ENCODE measurements at regions not wholly inside any gene's neighbourhood (a gene's known extent, or its start where the extent isn't known, plus 50 kb on each side); places are given as distances from the start of the nearest gene placed in this dataset.
A peak's percentile ranks its signal among the peaks of the same experiment; 100 is the strongest.

DNA sequence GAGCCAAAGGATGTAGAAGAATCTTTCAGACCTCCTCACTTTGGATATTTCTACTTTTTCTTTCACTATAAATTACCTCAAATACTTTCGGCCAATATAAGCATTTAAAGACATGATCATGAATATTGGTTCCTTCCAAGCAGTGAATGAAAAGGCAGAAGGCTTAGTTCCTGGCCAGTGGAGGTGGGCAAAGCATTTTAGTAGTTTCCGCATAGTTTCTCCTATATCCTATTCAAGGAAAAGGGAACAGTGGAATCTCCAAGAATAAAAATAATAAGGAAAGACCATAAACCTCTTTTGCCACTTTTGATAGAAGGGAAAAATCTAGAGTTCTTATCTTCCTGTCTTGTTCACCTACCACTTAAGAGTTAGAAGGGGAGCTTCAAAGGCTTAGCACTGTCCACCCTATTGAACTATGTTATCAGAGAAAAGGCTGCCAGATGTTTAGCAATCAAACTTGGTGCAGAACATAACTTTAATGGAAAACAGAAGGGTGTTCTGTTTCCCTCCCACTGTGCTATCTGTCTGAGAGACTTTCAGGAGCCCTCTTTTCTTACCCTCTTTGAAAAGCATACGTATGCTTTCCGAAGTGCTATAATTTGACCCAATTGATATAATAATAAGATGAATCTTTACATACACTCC lies 155.6 kb upstream of the DPH6 start:
- Histone ChIP-seq H3K4me3 (ENCODE audit: low read depth, low read length) (no peak overlapping the region), H3K36me3 (no peaks in the 10 kb centered on the region), H3K9me3 (no peaks in the 10 kb centered on the region), H3K27me3 (no peaks in the 10 kb centered on the region), H3K4me1 (peaks cover 34% of the 10 kb centered on the region)
- DNase-seq, result no peak
- TF ChIP-seq, protein P1, sequence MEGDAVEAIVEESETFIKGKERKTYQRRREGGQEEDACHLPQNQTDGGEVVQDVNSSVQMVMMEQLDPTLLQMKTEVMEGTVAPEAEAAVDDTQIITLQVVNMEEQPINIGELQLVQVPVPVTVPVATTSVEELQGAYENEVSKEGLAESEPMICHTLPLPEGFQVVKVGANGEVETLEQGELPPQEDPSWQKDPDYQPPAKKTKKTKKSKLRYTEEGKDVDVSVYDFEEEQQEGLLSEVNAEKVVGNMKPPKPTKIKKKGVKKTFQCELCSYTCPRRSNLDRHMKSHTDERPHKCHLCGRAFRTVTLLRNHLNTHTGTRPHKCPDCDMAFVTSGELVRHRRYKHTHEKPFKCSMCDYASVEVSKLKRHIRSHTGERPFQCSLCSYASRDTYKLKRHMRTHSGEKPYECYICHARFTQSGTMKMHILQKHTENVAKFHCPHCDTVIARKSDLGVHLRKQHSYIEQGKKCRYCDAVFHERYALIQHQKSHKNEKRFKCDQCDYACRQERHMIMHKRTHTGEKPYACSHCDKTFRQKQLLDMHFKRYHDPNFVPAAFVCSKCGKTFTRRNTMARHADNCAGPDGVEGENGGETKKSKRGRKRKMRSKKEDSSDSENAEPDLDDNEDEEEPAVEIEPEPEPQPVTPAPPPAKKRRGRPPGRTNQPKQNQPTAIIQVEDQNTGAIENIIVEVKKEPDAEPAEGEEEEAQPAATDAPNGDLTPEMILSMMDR (IDR thresholded peaks at IDR 0.05; ENCODE audit: low read depth, low read length), result no peak

- Histone ChIP-seq H3K4me1 (peaks cover 30% of the 10 kb centered on the region), H3K27me3 (no peaks in the 10 kb centered on the region), H3K9me3 (no peaks in the 10 kb centered on the region), H3K36me3 (no peaks in the 10 kb centered on the region), H3K4me3 (ENCODE audit: low read depth, low read length) (no peak overlapping the region)
- TF ChIP-seq, protein P1 (IDR thresholded peaks at IDR 0.05; ENCODE audit: low read depth, low read length), result no peak
- no peak for DNase-seq
These were observed 157.1 kb upstream of the DPH6 start for GRCh38 chr15:35702946-35703495.

DNA sequence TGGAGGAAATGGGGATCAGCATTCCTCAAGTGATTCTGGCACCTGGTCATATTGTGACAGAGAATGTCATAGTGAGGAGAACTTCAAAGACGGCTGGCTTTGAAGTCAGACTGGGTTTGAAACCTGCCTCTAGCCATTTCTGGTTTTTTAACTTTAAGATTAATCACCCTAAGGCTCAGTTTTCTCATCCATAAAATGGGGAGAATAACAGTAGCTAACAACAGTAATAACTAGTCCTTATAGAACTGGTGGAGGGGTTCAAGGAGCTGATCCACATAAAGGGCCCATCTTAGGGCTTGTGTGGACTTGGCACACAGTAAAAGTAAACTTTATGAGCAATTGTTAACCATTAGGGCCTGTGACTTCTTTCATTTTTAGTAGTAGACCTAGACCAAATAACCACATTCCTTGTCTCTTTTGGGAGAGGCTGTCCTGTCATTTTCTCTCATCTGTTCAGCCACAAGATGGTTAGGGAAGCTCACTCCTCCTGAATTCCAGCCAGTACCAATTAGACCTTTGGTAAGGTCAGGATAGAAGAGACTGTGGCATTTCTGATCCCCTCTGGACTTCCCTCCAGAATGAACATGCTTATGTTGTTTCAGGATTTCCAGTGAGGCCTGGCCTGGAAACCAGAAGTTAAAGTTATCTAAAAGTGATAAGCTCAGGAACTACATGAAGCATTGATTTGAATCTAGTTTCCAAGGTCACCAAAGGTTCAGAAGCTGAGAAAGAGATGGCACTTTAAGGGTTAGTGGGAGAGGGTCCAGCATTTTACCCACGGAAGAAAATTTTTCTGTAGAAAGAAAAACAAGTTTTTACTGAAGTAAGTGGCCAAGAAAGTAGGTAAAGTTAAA lies 159.3 kb upstream of the DPH6 start:
- H3K4me1 ChIP-seq, result peaks cover 30% of the 10 kb centered on the region
- H3K4me3 ChIP-seq (ENCODE audit: low read depth, low read length), result no peak overlapping the region
- no peaks in the 10 kb centered on the region for H3K9me3 ChIP-seq
- H3K36me3 ChIP-seq, result no peaks in the 10 kb centered on the region
- TF ChIP-seq, protein P1 (IDR thresholded peaks at IDR 0.05; ENCODE audit: low read depth, low read length), result no peak
- no peaks in the 10 kb centered on the region for H3K27me3 ChIP-seq
- peak; percentile 26 for DNase-seq

DNA sequence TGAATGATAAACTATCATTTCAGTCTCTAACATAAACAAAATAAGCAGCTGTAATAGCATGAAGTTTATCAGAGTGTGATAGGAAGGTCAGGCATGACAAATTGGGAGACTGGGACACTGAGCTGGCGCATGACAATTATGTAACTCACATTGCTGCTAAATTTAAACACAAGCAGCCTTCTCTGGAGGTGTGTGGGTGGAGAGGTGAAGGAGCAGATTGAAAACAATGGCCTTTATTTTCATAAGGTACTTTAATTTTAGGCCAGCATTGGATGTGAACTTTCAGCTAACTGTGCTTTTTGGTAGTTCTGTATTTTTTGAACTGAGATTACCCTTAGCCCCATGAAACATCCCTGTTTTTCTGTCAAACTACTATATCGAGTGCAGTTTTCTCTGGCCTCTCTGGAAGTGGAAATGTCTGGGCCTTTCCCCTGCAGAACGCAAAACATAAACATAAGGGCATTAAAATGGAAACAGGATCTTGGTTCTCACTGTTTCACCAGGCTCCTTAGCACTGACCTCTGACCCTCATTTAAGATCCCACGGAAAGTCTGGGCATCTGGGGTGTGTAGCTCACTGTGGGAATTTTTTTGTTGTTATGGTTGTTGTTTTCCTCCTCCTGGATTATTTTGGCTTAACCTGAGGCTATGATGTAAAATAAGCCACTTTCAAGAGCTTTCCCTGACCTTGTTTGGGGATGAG lies 160.1 kb upstream of the DPH6 start:
- Histone ChIP-seq H3K36me3 (no peaks in the 10 kb centered on the region), H3K27me3 (no peaks in the 10 kb centered on the region), H3K9me3 (no peaks in the 10 kb centered on the region), H3K4me1 (peaks cover 30% of the 10 kb centered on the region), H3K4me3 (ENCODE audit: low read depth, low read length) (no peak overlapping the region)
- no peak for DNase-seq
- TF ChIP-seq, protein P1 (IDR thresholded peaks at IDR 0.05; ENCODE audit: low read depth, low read length), result no peak

GRCh38 chr15:35712956-35713355 lies 167.0 kb upstream of the DPH6 start:
- DNase-seq, result no peak

More at GRCh38 chr15:35712956-35713355, 167.0 kb upstream of the DPH6 start:
- H3K4me1 ChIP-seq, result no peaks in the 10 kb centered on the region
- TF ChIP-seq, protein P1 (IDR thresholded peaks at IDR 0.05; ENCODE audit: low read depth, low read length), result no peak
- no peak overlapping the region for H3K4me3 ChIP-seq (ENCODE audit: low read depth, low read length)
- no peaks in the 10 kb centered on the region for H3K36me3 ChIP-seq
- H3K27me3 ChIP-seq, result no peaks in the 10 kb centered on the region
- no peaks in the 10 kb centered on the region for H3K9me3 ChIP-seq

Measured in BE2C (cell line).